EL (cell line): ENCODE measurements at regions not wholly inside any gene's neighbourhood (a gene's known extent, or its start where the extent isn't known, plus 50 kb on each side); places are given as distances from the start of the nearest gene placed in this dataset.
"Not testable (repeated sequence)": the region's sequence is repeated elsewhere in the genome, so short reads cannot be mapped to it uniquely, and the experiment has no call there.

Experiments
- DNase-seq: peaks from one replicate; pipeline ENCODE4 v3.0.0-alpha.2; 2016

DNA sequence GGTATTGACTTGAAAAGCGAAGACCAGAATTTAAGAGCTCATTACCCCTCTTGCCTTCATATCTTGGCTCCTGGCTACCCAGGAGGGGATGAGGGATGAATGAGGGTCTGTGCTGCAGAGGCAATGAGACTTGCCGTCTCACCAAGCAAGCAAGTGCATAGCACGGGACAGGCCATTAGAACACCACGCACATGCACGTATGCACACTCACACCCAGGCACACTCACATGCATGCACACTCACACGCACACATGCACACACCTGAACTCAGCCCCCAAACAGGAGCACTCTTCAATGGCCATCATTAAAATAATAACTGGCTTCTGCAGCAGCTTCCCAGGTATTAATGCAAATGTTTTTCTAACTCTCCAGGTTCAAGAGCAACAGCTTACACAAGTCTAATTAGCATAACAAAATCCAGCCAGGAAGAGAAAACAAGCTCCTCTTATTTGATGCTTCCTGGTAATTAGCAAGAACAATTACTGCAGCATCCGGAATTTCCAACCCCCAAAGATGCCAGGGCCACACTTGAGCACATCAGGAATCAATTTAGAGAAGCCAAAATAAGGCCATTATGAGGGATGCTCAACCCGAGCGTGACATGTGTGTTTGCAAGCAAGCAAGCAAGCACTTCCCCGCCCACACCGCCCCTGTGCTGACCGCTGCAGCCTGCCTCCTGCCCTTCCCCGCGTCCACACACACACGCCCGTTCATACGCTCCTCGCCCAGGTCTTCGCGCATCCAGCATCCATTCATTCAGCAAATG, 171.6 kb upstream of the TNRC6C start:
- DNase-seq: no peak

DNA sequence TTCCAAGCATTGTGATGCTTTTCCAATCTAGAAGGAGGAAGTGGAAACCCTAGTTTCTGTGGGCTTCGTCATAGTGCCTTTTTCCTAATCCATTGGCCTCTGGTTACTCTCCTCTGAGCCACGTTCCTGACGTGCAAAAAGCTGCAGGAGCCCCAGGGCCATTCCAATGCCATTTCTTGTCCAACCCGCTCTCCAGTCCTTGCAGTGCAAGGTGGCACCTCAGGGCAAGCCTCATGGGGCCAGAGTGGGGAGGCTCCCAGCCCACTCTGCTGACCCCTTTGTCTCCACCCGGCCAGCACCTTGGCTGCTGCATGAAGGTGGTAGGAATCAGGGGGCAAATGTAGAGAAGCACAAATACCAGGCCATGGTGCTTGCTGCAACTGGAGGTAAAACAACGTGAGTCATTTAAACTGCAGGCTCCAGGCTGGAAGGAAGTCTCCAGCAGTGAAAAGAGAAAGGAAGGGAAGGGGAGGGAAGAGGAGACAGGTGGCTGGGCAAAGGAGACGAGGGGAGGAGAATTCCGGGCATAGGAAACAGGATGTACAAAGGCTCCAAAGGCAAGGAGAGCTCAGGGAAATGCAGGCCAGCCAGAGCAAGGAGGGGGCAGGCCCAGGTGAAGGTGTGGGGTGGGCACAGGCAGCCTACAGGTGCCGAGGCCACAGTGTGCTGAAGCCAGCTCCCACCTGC, 168.2 kb upstream of the TNRC6C start:
- no peak for DNase-seq

GRCh38 chr17:77792626-77793025, 165.9 kb upstream of the TNRC6C start:
- DNase-seq: no peak

DNA sequence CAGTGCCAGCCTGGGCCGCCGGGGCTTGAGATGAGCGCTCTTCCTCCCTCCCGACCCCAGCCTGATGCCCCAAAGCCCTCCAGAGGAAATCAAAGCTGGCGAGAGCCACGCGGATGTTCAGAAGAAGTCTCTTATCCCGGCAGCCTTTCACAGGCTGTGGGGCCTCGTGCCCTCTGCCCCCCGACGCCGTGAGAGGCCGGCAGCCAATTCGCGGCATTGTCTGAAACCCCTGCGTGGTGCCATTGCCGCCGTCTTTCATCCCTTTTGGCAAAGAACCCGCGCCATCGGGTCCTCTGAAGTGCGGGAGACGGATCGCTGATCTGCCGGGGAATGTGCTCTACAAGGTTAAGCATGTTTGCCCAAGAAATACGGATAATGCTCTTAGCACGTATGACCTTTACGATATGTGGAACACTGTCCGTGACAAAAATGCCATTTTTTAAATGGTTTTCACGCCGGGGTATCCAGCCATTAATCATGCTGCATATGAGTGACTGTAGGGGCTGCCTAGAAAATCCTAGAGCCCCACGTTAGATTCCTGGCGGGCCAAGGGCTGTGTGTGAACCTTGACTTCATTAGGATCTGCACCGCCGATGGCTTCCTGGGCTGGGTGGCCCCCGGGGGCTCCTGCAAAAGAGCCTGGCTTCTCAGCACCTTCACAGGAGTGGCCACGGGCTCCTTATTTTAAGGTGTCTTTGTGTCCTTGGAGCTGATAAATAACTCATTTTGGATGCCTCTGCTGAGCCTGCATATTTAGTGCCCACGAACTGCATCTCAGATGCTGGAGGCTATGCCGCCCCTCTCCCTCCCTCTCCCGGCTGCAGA, 165.1 kb upstream of the TNRC6C start:
- no peak for DNase-seq

DNA sequence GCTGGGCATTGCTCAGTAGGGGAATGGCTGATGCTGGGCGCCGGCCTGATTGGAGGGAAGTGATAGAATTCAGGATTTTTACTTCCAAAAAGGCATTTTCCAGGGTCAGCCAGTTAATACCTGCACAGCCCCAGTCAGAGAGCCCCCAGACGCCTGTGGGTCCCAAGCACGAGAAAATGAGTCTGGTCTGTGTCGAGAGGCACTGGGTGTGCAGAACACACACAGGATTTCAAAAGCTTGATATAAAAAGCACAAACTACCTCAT, 164.6 kb upstream of the TNRC6C start:
- no peak for DNase-seq

GRCh38 chr17:77794846-77795245, 163.7 kb upstream of the TNRC6C start:
- no peak for DNase-seq

DNA sequence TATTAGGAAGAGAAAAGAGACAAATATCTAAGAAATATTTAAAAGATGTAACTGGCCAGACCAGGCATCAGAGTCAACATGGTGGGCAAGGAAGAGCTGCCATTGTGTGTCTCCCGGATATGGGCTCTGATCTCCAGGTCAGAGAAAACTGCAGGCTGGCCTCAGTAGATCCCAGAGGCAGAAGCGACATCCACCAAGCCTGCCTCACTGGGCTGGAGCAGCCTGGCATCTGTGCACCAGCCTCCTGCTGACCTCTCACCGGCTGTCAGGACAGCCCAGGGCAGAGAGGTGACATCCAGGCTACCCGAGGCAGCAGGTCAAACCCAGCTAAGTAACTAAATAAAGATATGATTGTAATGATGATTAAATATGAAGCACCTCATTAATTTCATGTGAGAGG, 162.8 kb upstream of the TNRC6C start:
- DNase-seq: no peak

- DNase-seq: peak; percentile 41
Observed at GRCh38 chr17:77796176-77796860, 162.2 kb upstream of the TNRC6C start.

DNA sequence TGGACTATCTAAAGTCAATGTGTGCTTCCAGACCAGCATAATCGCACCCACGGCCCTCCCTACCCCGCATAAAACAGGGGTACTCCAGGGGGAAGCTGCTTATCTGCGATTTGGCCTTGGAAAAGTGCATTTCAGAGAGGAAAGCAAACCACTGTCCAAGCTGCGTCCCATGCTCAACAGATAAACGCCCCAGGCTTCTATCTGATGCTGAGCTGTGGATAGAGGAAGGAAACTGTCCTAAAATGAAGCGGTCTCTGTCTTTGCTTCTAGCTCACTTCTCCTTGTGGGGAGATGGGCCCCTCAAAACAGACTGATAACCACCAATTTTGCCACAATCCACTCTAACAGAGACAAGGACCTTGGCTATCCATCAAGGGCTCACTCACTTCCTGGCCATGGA, 160.5 kb upstream of the TNRC6C start:
- DNase-seq: no peak

DNA sequence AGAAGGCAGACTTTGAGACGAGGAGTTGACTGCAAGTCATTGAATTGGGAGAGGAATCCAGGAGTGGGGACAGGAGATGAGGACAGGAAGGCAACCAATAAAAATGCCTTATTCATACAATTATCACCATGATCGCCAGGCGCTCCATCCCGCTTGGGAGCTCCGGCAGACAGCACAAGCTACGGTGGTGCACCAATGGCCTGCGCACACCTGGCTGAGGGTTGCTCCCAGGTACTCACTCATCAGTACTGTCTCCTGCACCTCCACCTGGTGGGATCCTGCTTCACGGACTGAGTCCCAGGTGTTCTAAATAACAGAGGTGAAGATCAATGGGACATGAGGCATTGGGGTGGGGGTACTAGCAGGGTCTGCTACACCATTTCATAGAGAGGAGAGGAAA, 160.0 kb upstream of the TNRC6C start:
- no peak for DNase-seq

- DNase-seq: no peak
Observed at GRCh38 chr17:77800816-77801215, 157.7 kb upstream of the TNRC6C start.

DNA sequence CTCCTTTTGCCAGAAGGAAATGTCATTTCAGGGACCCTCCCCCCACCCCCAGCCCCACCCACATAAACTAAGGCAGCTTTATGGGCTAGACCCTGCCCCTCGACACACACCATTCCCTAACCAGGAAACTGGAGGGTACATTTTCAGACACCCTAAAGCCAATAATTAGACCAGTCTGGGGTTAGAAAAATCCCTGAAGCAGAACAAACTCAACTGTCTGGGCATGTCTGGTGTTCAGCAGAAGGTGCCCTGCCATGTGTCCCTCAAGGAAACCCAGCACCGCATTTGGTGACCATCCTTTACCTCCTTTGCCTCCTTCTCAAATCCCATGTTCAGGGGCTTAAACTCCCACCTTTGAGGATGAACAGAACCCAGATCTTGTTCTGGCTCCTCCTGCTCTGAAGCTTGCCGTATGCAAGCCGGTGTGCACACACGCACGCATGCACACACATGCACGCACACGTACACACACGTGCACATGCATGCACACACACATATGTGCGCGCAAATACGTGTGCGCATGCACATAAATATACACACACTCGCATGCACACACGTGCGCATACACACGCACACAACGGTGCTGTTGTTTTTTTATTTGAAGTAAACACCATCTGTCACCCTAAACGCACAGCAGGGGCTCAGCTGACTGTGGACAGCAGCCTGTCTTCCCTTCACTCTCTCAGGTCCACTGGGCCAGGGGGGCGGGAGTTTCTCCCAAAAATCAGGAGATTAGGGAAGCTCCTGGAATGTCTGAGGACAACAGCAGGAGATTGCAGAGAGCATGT, 156.8 kb upstream of the TNRC6C start:
- DNase-seq: no peak

GRCh38 chr17:77802333-77802615, 156.2 kb upstream of the TNRC6C start:
- DNase-seq: no peak

GRCh38 chr17:77802811-77803220, 155.7 kb upstream of the TNRC6C start:
- no peak for DNase-seq

- DNase-seq: no peak
Observed at GRCh38 chr17:77803726-77804125, 154.8 kb upstream of the TNRC6C start.

DNA sequence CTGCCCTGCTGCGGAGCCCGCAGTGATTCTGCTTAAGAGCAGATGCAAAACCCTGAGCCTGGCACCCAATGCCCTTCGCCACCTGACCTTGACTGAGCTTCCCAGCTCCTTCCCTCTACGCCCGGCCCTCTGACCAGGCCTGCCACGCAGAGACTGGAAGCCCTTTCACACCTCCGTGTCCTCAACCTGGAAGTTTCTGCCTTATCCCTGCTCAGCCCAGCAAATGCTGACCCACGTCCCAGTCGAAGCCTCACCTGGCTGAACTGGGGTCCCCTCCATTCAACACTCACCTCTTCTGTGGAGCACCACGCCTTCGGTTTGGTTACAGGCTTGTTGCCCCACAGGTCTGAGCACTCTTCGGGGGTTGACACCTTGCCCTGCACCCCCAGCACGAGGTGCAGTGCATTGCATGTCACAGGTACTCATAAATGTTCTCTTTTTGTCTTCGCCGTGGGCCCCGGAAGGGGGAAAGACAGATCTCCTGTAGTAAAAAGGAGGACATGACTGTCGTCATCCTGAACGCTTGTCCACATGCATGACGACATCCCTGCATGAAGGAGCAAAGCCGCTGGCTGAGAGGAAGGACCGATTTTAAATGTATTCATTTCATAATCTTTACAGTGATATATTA, 153.6 kb upstream of the TNRC6C start:
- no peak for DNase-seq

- not testable (repeated sequence) for DNase-seq
Observed at GRCh38 chr17:77805970-77806369, 152.5 kb upstream of the TNRC6C start.

DNA sequence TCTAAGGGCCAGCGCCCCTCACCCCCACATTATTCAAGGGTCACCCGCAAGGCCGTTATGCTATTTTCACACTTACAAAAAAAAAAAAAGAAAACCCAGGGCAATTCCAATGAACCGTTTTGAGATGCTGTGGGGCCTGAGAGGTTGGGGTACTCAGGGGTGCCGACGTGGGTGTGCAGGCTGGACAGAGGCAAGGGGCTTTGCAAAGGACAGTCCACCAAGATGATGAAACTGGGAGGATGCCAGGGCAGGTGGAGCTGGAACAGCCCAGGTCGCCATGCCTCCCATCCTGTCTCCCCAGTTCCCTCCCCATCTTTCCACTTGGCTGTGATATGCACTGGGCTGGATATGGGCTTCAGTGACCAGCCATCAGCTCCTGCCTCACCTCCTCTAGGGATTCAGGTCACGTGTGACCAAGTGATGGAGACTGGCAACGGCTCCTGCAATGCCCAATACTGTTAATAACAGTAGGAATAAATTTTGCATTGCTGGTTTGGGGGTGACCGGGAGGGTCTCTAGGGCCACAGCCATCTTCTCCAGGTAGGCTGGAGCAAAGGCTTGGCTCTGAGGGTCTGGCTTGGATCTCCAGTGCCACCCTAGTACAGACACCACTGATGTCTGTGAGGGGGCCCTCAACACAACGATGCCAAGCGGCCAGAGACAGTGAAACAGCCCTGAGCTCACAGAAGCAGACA, 151.3 kb upstream of the TNRC6C start:
- no peak for DNase-seq

GRCh38 chr17:77807746-77808441, 150.6 kb upstream of the TNRC6C start:
- no peak for DNase-seq

DNA sequence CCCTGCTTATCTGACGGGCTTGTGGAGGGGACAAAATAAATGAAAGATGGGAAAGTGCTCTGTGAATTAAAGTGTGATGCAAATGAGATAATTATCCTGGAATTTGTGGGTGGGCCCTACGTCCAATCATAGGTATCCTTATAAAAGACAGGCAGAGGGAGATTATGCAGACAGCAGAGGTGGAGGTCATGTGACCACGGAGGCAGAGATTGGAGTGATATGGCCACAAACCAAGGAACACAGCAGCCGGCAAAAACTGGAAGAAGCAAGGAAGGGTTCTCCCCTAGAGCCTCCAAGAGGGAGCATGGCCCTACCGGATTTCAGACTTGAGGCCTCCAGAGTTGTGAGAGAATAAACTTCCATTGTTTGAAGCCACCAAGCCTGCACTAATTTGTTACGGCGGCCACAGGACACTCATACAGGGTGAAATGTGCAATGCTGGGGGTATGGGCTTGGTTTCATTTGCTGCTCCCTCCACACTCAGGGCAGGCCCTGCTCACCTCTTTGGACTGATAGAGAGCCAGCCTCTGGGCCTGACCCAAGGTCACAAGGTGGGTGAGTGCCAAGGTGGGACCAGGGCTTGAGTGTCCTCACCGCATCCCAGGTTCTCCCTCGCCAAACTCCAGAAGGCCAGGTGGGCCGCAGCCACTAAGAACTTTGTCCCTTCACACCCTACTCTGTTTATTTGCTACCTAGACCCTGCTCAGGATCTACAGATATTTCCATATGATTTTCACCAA, 149.6 kb upstream of the TNRC6C start:
- DNase-seq: no peak
